Stimulated activated CD4-positive, alpha-beta T cell treated with anti-CD3 and anti-CD28 coated beads, Interleukin-15, amount 100 ng/mL, for 48 hours (primary cell): ENCODE measurements at regions not wholly inside any gene's neighbourhood (a gene's known extent, or its start where the extent isn't known, plus 50 kb on each side); places are given as distances from the start of the nearest gene placed in this dataset.

ENCODE experiments used
- DNase-seq, 2 donors: peaks; one replicate each; pipeline ENCODE4 v3.0.0-alpha.2; 2020; ENCODE audit warnings: low read depth in 2 of 2

- DNase-seq, result no peak
These were observed 95.7 kb upstream of the SOX5 start for GRCh38 chr12:24044941-24045703.

GRCh38 chr12:24042651-24043050, 93.2 kb upstream of the SOX5 start:
- DNase-seq, result no peak

- no peak for DNase-seq
These were observed 89.6 kb upstream of the SOX5 start for GRCh38 chr12:24039113-24039525.

GRCh38 chr12:24038211-24038997, 88.9 kb upstream of the SOX5 start:
- no peak for DNase-seq

GRCh38 chr12:24036438-24037216, 87.2 kb upstream of the SOX5 start:
- no peak for DNase-seq

GRCh38 chr12:24034894-24035293, 85.4 kb upstream of the SOX5 start:
- no peak for DNase-seq

- no peak for DNase-seq
These were observed 84.7 kb upstream of the SOX5 start for GRCh38 chr12:24034160-24034559.

GRCh38 chr12:24027352-24027751, 77.9 kb upstream of the SOX5 start:
- no peak for DNase-seq

- no peak for DNase-seq
These were observed 75.8 kb upstream of the SOX5 start for GRCh38 chr12:24025153-24025798.

GRCh38 chr12:24023081-24023480, 73.6 kb upstream of the SOX5 start:
- no peak for DNase-seq

- no peak for DNase-seq
These were observed 71.7 kb upstream of the SOX5 start for GRCh38 chr12:24021164-24021502.

- no peak for DNase-seq
These were observed 71.1 kb upstream of the SOX5 start for GRCh38 chr12:24020397-24021163.

- DNase-seq, result no peak
These were observed 66.3 kb upstream of the SOX5 start for GRCh38 chr12:24015833-24016160.

GRCh38 chr12:24014915-24015832, 65.7 kb upstream of the SOX5 start:
- no peak for DNase-seq

- DNase-seq, result no peak
These were observed 64.8 kb upstream of the SOX5 start for GRCh38 chr12:24014240-24014639.

GRCh38 chr12:24012528-24012927, 63.1 kb upstream of the SOX5 start:
- DNase-seq, result no peak

GRCh38 chr12:24011927-24012507, 62.5 kb upstream of the SOX5 start:
- DNase-seq, result no peak

- no peak for DNase-seq
These were observed 58.7 kb upstream of the SOX5 start for GRCh38 chr12:24008166-24008565.
